ENCODE measurements at regions not wholly inside any gene's neighbourhood (a gene's known extent, or its start where the extent isn't known, plus 50 kb on each side); places are given as distances from the start of the nearest gene placed in this dataset.

DNA sequence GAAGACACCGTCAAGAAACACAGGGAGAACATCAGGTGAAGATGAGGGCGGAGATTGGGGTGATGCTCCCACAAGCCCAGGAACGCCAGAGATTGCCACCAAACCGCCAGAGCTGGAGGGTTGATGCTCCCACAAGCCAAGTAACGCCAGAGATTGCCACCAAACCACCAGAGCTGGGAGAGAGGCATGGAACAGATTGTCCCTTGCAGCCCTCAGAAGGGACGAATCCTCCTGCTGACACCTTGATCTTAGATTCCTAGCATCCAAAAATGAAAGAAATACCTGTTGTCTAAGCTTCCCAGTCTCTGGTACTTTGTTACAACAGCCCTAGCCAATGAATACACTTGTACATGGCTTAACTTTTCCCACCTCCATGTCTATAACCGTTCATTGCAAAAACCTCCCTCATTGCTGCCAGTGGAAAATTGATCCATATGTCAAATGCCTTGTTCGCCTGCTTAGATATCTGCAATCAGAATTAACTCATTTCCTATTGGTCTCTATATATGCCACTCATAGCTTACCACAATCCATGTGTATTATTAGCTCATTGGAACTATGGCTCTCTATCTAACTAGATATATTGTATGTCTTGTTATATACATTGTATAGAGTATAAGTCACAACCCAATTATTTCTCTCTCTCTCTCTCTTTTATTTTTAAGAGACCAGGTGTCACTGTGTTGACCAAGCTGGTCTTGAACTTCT lies 127.4 kb downstream of the ADSS2 start:
- no peak for ATAC-seq
- no peak for TF ChIP-seq ZNF70 (CRISPR knock-in tag; IDR thresholded peaks at IDR 0.05)

DNA sequence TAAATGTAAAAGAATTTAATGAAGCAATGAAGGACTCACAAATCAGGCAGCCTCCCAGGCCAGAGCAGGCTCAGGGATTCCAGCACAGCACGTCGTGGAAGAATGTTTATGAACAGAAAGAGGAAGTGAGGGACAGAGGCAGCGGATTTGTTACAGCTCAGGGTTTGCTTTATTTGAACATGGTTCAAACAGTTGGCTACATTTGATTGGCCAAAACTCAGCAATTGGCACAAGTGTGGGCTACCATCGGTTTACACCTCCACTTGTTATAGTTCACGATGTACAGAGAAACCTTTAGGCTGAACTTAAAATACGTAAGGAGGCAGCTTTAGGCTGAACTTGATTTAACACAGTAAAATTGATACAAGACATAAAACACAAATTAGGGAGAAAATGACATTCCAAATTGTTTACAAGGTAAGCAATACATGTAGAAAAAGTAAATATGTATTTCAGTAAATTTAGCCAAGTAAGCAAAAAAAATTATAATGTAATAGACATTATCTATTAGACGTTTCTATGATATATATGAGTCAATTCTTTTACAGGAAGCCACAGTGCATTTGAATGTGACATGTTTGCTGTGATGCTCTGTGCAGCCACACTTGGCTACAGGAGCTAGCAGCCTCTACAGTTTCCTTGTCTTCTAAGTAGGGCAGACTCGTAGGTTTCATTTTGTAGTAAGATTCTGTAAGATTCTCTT lies 126.5 kb downstream of the ADSS2 start:
- TF ChIP-seq, protein P1, sequence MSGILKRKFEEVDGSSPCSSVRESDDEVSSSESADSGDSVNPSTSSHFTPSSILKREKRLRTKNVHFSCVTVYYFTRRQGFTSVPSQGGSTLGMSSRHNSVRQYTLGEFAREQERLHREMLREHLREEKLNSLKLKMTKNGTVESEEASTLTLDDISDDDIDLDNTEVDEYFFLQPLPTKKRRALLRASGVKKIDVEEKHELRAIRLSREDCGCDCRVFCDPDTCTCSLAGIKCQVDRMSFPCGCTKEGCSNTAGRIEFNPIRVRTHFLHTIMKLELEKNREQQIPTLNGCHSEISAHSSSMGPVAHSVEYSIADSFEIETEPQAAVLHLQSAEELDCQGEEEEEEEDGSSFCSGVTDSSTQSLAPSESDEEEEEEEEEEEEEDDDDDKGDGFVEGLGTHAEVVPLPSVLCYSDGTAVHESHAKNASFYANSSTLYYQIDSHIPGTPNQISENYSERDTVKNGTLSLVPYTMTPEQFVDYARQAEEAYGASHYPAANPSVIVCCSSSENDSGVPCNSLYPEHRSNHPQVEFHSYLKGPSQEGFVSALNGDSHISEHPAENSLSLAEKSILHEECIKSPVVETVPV (CRISPR knock-in tag; IDR thresholded peaks at IDR 0.05) = no peak
- TF ChIP-seq, protein P2, sequence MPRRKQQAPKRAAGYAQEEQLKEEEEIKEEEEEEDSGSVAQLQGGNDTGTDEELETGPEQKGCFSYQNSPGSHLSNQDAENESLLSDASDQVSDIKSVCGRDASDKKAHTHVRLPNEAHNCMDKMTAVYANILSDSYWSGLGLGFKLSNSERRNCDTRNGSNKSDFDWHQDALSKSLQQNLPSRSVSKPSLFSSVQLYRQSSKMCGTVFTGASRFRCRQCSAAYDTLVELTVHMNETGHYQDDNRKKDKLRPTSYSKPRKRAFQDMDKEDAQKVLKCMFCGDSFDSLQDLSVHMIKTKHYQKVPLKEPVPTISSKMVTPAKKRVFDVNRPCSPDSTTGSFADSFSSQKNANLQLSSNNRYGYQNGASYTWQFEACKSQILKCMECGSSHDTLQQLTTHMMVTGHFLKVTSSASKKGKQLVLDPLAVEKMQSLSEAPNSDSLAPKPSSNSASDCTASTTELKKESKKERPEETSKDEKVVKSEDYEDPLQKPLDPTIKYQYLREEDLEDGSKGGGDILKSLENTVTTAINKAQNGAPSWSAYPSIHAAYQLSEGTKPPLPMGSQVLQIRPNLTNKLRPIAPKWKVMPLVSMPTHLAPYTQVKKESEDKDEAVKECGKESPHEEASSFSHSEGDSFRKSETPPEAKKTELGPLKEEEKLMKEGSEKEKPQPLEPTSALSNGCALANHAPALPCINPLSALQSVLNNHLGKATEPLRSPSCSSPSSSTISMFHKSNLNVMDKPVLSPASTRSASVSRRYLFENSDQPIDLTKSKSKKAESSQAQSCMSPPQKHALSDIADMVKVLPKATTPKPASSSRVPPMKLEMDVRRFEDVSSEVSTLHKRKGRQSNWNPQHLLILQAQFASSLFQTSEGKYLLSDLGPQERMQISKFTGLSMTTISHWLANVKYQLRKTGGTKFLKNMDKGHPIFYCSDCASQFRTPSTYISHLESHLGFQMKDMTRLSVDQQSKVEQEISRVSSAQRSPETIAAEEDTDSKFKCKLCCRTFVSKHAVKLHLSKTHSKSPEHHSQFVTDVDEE (CRISPR knock-in tag; IDR thresholded peaks at IDR 0.05) = no peak
- TF ChIP-seq CSDC2 (CRISPR knock-in tag; IDR thresholded peaks at IDR 0.05) = no peak
- TF ChIP-seq BACH2 (CRISPR knock-in tag; IDR thresholded peaks at IDR 0.05; ENCODE audit: borderline replicate concordance) = no peak
- no peak for TF ChIP-seq ZC3H10 (CRISPR knock-in tag; IDR thresholded peaks at IDR 0.05)
- TF ChIP-seq TOX (CRISPR knock-in tag; IDR thresholded peaks at IDR 0.05; ENCODE audit: borderline replicate concordance) = no peak
- TF ChIP-seq, protein P3, sequence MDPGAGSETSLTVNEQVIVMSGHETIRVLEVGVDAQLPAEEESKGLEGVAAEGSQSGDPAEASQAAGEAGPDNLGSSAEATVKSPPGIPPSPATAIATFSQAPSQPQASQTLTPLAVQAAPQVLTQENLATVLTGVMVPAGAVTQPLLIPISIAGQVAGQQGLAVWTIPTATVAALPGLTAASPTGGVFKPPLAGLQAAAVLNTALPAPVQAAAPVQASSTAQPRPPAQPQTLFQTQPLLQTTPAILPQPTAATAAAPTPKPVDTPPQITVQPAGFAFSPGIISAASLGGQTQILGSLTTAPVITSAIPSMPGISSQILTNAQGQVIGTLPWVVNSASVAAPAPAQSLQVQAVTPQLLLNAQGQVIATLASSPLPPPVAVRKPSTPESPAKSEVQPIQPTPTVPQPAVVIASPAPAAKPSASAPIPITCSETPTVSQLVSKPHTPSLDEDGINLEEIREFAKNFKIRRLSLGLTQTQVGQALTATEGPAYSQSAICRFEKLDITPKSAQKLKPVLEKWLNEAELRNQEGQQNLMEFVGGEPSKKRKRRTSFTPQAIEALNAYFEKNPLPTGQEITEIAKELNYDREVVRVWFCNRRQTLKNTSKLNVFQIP (CRISPR knock-in tag; IDR thresholded peaks at IDR 0.05; ENCODE audit: borderline replicate concordance, low read depth) = no peak
- TF ChIP-seq ARNTL (CRISPR knock-in tag; IDR thresholded peaks at IDR 0.05; ENCODE audit: borderline replicate concordance, low read depth) = no peak
- no peak for TF ChIP-seq ESRRG (CRISPR knock-in tag; IDR thresholded peaks at IDR 0.05)
- no peak for TF ChIP-seq ZNF8 (CRISPR knock-in tag; IDR thresholded peaks at IDR 0.05)
- no peak for TF ChIP-seq RARB (CRISPR knock-in tag; IDR thresholded peaks at IDR 0.05)
- TF ChIP-seq ZFP3 (CRISPR knock-in tag; IDR thresholded peaks at IDR 0.05) = no peak
- no peak for ATAC-seq

DNA sequence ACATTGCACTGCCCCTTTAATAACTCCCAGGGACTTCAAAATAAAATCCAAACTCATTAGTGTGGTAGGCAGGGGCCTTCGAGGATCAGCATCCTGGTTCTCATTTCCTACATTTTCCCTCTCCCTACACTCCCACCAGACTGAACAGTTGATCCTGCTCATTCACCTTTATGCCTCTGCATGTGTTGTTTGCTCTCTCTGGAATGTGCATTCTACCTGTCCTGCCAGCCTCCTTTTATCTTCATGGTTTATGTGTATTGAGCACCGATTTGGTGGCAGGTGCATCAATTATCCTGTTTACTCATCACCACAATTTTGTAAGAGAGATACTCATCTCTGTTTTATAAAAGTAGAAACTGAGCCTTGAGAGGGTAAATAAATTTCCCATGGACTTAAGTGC lies 125.0 kb downstream of the ADSS2 start:
- ATAC-seq = no peak
- TF ChIP-seq TCF4 (CRISPR knock-in tag; IDR thresholded peaks at IDR 0.05; ENCODE audit: borderline replicate concordance) (no peak), TOX (CRISPR knock-in tag; IDR thresholded peaks at IDR 0.05; ENCODE audit: borderline replicate concordance) (no peak), ZC3H10 (CRISPR knock-in tag; IDR thresholded peaks at IDR 0.05) (no peak), ESRRG (CRISPR knock-in tag; IDR thresholded peaks at IDR 0.05) (no peak), OSR1 (CRISPR knock-in tag; IDR thresholded peaks at IDR 0.05) (no peak), GLIS3 (CRISPR knock-in tag; IDR thresholded peaks at IDR 0.05) (no peak), CSDC2 (CRISPR knock-in tag; IDR thresholded peaks at IDR 0.05) (no peak), SNAI2 (CRISPR knock-in tag; IDR thresholded peaks at IDR 0.05) (no peak), ZFP3 (CRISPR knock-in tag; IDR thresholded peaks at IDR 0.05) (no peak), ZFP30 (CRISPR knock-in tag; IDR thresholded peaks at IDR 0.05) (no peak)
- TF ChIP-seq, protein P4, sequence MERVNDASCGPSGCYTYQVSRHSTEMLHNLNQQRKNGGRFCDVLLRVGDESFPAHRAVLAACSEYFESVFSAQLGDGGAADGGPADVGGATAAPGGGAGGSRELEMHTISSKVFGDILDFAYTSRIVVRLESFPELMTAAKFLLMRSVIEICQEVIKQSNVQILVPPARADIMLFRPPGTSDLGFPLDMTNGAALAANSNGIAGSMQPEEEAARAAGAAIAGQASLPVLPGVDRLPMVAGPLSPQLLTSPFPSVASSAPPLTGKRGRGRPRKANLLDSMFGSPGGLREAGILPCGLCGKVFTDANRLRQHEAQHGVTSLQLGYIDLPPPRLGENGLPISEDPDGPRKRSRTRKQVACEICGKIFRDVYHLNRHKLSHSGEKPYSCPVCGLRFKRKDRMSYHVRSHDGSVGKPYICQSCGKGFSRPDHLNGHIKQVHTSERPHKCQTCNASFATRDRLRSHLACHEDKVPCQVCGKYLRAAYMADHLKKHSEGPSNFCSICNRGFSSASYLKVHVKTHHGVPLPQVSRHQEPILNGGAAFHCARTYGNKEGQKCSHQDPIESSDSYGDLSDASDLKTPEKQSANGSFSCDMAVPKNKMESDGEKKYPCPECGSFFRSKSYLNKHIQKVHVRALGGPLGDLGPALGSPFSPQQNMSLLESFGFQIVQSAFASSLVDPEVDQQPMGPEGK (CRISPR knock-in tag; IDR thresholded peaks at IDR 0.05; ENCODE audit: borderline replicate concordance) = no peak

DNA sequence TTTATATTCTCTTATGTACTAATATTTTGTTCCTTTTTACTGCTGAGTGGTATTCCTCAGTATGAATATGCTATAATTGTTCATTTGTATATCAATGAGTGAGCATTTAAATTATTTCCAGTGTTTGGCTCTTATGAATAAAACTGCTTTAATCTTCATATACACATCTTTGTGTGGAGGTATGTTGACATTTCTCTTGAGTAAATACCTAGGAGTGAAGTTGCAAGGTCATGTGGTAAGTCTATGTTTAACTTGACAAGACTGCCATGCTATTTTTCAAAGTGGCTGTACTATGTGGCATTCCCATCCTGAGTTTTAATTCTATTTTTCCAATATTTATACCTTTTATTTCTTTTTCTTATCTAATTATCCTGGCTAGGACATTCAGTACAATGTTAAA lies 124.2 kb downstream of the ADSS2 start:
- TF ChIP-seq TCF4 (CRISPR knock-in tag; IDR thresholded peaks at IDR 0.05; ENCODE audit: borderline replicate concordance) (no peak), ZNF565 (CRISPR knock-in tag; conservative IDR thresholded peaks at IDR 0.05; ENCODE audit: low read depth) (no peak), ZNF70 (CRISPR knock-in tag; IDR thresholded peaks at IDR 0.05) (no peak), ISL1 (CRISPR knock-in tag; IDR thresholded peaks at IDR 0.05) (no peak), TOX (CRISPR knock-in tag; IDR thresholded peaks at IDR 0.05; ENCODE audit: borderline replicate concordance) (no peak), ARNTL (CRISPR knock-in tag; IDR thresholded peaks at IDR 0.05; ENCODE audit: borderline replicate concordance, low read depth) (no peak)
- TF ChIP-seq, protein P5, sequence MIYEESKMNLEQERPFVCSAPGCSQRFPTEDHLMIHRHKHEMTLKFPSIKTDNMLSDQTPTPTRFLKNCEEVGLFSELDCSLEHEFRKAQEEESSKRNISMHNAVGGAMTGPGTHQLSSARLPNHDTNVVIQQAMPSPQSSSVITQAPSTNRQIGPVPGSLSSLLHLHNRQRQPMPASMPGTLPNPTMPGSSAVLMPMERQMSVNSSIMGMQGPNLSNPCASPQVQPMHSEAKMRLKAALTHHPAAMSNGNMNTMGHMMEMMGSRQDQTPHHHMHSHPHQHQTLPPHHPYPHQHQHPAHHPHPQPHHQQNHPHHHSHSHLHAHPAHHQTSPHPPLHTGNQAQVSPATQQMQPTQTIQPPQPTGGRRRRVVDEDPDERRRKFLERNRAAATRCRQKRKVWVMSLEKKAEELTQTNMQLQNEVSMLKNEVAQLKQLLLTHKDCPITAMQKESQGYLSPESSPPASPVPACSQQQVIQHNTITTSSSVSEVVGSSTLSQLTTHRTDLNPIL (CRISPR knock-in tag; IDR thresholded peaks at IDR 0.05; ENCODE audit: low read depth) = no peak
- TF ChIP-seq, protein P1 (CRISPR knock-in tag; IDR thresholded peaks at IDR 0.05) = no peak
- no peak for ATAC-seq

All from SK-N-SH treated with all-trans-retinoic acid at 6 μM for 48 hours (cell line).